ENCODE measurements at regions not wholly inside any gene's neighbourhood (a gene's known extent, or its start where the extent isn't known, plus 50 kb on each side); places are given as distances from the start of the nearest gene placed in this dataset.

GRCh38 chr1:20431176-20431460, 54.9 kb downstream of the CAMK2N1 start:
- no peak for TF ChIP-seq POLR2AphosphoS5 (IDR thresholded peaks at IDR 0.05; ENCODE audit: insufficient read depth, low read depth, low read length)
- no peak for TF ChIP-seq EZH2 (IDR thresholded peaks at IDR 0.05; ENCODE audit: borderline replicate concordance, low read depth, low read length, severe bottlenecking)
- TF ChIP-seq CTCF (IDR thresholded peaks at IDR 0.05; ENCODE audit: extremely low read depth in 1 of 2, insufficient read depth in 1 of 2, low read depth in 1 of 2, low read length in 2 of 2): no peak
- no peak for TF ChIP-seq MYC (IDR thresholded peaks at IDR 0.05; ENCODE audit: low read depth, low read length)
- no peak for TF ChIP-seq FOS (IDR thresholded peaks at IDR 0.05; ENCODE audit: borderline replicate concordance, insufficient read depth, low read length)
- no peak for TF ChIP-seq GATA2 (IDR thresholded peaks at IDR 0.05; ENCODE audit: insufficient read depth, insufficient read length, low read depth, low read length)
- no peak for TF ChIP-seq MAX (IDR thresholded peaks at IDR 0.05; ENCODE audit: insufficient read depth, insufficient read length)
- TF ChIP-seq JUN (IDR thresholded peaks at IDR 0.05; ENCODE audit: borderline replicate concordance, insufficient read depth, insufficient read length, low read depth): no peak
- no peak overlapping the region for H3K4me2 ChIP-seq (ENCODE audit: insufficient read depth, low read length)
- H3K27me3 ChIP-seq (ENCODE audit: control insufficient read depth in 2 of 2, insufficient read depth in 2 of 2, low read length in 2 of 2): no peaks in the 10 kb centered on the region
- FAIRE-seq: no peak
- no peaks in the 10 kb centered on the region for H3K36me3 ChIP-seq (ENCODE audit: control insufficient read depth in 2 of 2, extremely low read depth in 1 of 2, insufficient read depth in 2 of 2, low read length in 2 of 2)
- no peaks in the 10 kb centered on the region for H3K9me1 ChIP-seq (replicated peaks; ENCODE audit: control insufficient read depth, extremely low read depth, insufficient read depth, low read length)
- dilution Hi-C loops (cut with MboI; ENCODE audit: extremely low pct_ligation_motif_present, low sequenced_read_pairs): no loop called here
- CTCF ChIA-PET: interaction anchor here (0.6 to 2.5 kb wide), 11 partner anchors 8 to 221 kb away, joined by 3 to 11 read pairs (median 4); partner anchors contain the start of gene CAMK2N1
- H3K4me3 ChIP-seq (replicated peaks in 1 of 3; ENCODE audit: insufficient read depth in 1 of 3, low read depth in 1 of 3, low read length in 3 of 3): no peak overlapping the region
- no peaks in the 10 kb centered on the region for H3K79me2 ChIP-seq (ENCODE audit: control insufficient read depth, insufficient read depth, low read length)
- no TSS peak for BruUV-seq (replicated peaks)
- POLR2A ChIA-PET: no interaction called here
- DNase-seq (ENCODE audit: low read depth, low spot score): no peak
- H4K20me1 ChIP-seq (replicated peaks; ENCODE audit: control insufficient read depth, extremely low read depth, insufficient read depth, low read length): no peaks in the 10 kb centered on the region
- intact Hi-C loops (cut with micrococcal nuclease): no loop called here
- no peak overlapping the region for H2AFZ ChIP-seq (ENCODE audit: low read depth, low read length)
- H3K27ac ChIP-seq (ENCODE audit: insufficient read depth, low read depth, low read length): no peak overlapping the region
- H3K9ac ChIP-seq (replicated peaks; ENCODE audit: extremely low read depth, insufficient read depth, low read length): no peak overlapping the region
- H3K9me3 ChIP-seq (replicated peaks; ENCODE audit: control insufficient read depth, insufficient read depth, low read length): no peaks in the 10 kb centered on the region
- peaks cover 8% of the 10 kb centered on the region for H3K4me1 ChIP-seq (ENCODE audit: control insufficient read depth, extremely low read depth, insufficient read depth, low read length)
